ENCODE measurements at regions not wholly inside any gene's neighbourhood (a gene's known extent, or its start where the extent isn't known, plus 50 kb on each side); places are given as distances from the start of the nearest gene placed in this dataset.

DNA sequence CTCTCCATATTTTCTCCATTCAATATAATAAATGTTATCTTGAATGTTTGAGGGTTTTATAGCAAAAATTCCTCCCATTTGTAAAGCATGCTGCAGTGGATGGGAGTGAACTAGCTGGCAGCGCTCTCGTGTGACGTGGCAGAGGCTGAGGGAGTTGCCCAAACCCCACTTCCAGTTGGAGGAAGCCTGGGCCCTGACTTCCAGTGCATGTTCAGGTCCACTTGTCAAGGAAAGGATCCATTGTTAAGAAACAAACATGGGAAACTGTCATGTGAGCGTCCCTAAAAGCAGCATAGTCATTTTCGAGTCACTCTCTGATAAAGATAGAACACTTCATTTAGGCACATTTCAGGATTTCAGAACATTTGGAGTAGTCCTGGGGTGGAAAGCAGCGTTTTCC is 116.6 kb downstream of the SLC25A47 start:
- DNase-seq = no peak

DNA sequence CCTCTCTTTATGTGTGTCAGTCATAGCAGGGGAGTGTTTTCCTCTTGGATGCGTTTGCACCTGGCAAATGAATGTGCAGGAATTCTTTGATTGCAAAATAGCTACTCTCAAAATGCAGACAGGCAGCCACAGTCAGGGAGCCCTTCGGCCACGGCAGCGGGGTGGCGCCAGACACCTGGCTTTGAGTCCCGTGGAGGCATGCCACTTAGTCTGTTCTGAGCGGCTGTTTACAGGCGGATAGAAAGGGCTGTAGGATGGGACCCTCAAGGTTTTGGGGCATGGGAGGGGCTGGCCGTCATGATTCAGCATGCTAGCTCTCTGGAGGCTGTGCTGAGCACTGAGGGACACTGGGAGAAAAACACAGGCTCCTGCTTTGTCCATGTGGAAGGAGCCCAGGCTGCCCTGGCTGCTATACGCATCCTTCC is 117.1 kb downstream of the SLC25A47 start:
- DNase-seq = peak; percentile 98

DNA sequence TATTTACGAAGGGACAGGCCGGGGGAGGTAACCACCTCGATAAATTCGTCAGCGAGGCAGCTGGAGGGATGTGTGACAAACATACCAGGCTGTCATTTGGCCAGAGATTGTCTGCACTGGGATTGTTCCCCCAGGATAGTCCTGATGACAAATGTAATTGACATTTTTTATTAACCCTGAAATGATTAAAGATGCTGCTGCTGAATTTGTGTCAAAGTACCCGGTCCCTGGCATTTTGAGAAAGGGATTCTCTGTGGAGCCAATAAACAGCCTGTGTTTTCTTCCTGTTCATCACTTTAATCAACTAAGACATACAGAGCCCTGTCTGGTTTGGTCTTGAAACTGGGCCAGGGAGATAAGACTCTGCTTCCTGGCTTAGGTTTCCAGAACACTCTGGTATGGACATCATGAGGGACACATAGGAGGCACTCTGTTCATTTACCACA is 117.6 kb downstream of the SLC25A47 start:
- DNase-seq = peak; percentile 83

DNA sequence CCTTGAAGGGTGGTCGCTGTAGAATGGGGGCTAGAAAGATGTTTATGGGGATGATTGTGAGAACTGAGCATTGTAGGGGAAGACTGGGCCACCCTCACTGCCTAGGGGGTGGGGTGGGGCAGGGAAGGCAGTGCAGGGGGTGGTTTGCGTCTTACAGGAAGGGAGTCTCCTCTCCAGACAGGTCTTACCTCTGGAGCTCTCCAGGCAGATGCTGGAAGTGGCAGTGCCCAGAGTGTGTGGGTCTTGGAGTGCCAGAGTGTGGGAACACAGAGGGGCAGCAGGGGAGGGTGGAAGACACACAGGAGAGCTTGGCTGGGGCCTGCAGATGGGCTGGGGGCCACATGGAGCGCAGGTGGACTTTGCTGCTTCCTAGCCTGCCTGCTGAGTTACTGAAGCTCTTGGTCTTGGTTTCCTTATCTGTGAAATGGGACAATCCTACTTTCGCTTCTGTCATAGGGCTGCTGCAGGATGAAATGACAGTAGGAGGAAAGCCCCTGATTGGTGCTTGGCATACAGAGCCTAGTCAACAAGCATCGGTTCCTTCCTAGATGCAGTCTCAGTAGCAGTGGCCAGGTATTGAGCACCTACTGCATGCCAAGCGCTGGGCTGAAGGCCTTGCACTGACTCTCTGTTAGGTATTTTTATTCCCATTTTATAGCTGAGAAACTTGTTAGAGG is 118.3 kb downstream of the SLC25A47 start:
- DNase-seq = no peak

DNA sequence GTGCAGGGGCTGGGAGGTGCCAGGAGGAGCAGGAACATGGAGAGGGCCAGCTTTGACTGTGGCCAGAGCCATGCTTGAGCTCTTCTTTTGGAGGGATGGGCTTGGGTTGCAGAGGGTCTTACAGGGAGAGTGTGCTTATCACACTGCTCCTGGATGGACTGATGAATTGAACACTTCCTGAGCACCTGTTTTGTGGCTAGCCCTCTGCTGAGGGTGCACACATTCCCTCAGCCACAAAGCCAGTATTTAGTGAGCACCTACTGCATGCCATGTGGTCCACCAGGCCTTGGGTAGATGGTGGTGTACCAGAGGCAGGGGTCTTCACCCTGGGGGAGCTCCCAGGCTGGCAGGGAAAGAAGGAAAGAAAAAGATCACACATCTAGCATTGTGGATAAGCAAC is 118.9 kb downstream of the SLC25A47 start:
- no peak for DNase-seq

DNA sequence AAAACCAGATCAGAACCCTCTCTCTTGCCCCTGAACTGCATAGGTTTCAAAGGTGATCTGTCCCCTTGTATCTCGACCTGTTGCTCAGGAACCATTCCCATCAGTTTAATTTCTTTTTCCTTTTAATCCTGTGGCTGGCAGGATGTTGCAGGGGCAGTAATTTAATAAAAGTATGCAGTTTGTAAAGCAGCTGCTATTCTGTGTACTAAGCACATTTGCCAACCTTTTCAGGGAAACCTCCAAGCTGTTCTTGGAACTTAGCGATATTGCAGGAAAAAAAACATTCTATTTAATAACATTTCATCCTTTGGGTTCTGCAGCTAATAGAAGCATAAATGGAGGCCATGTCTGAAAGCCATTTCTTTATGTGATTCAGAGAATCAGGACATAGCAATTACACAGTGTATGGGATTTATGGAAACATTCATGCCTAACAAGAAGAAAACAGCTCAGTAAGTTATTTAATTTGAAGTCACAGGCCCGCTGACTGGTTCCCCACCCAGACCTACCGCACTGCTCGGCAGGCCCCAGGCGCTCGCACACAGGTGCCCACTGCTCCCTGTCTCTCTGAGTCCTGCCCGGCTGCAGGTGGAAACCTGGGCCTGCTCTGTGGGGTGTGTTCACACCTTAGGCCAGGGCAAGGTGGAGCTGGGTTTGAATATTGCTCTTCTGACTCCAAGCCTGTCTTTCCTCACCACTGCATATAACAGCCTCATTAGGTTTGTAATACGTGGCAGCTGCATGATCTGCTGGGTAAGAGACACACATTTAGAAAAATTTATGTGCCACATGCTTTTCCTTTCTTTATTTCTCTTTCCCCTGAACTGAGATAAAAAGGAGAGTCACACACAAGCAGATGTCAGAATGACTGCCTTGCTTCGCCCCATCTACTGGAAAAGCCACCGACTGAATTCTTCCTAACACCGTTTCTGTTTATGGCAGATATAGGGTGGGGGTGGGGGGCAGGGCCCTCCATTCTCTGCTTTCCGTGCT is 119.7 kb downstream of the SLC25A47 start:
- peak; percentile 96 for DNase-seq

DNA sequence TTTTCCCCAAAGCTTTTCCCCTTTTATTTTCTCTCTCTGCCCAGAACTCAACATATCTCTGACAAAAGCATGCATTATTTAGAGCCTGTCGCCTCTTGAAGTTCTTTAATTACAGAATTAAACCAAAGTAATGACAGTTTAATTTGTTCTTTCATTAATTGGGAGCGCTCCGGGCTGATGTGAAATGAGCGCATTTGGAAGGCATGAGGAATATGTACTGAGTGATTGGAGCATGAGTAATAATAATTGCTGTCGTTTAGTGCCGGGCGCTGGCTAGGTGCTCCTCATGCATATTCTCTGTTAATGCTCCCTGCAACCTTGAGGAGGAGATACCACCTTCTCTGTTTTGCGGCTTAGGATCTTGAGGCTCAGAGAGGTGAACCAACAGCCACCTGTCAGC is 120.5 kb downstream of the SLC25A47 start:
- peak; percentile 94 for DNase-seq

DNA sequence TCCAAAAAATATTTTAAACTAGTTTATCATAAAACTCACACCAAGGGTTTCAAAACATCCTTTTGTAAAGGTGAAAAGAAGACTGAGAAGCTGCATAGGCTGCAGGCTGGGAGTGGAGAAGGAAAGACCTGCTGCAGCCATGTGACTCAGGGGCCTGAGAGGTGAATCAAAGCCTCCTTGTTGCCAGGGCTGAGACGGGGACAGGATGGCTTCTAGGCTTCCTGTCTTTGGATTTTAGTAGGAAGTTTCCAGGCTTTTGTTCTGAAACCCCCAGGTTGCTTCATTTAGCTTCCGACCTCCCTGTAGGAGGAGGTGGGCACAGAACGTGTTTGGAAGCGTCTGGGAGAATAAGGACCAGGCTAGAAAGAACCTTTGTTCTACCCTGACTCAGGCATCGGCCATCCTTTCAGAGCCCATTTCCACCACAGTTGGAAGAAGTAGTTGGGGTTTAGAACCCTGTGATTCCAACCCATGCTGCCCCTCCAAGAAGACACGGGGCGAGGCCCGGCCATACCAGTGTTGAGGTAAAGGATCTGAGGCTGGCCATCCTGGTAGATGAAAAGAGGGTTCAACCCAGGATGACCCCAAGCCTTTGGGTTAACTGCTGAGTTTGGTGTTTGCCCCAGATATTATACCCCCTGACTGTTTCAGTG is 122.4 kb downstream of the SLC25A47 start:
- DNase-seq = no peak

DNA sequence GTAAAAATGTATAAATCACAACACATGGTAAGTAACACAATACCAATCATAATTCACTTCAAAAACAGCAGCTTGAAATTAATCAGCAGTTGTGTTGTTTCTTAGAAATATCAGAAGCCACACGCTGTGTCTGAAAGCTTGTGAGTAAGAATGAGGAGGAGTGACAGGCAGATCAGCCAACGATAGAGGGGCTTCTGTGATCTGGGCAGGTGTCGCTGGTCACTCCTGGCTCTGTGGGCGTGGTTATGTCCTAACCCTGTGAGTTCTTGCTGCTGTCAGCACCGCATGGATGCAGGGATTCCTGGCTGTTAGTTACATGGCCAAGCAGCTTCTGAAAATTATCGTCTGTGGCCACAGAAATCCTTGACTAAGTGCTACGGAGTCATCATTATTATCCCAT is 123.4 kb downstream of the SLC25A47 start:
- no peak for DNase-seq

DNA sequence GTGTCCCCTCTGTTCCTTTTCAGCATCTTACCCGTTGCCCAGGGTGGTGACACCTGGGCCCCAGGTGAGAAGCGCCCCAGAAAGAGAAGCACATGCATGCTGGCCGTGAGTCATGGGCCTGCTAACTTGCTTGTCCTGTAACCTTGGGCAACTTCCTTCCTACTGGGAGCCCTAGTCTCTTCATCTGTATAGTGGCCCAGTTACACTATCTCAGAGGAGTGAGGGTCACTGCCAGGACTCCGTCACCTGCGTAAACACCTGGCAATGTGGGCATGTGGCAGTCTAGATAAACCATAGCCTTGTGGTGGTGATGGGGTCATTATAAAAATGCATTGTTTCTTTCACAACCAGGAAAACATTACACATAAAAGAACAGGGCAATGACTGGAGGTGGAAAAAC is 125.2 kb downstream of the SLC25A47 start:
- no peak for DNase-seq

DNA sequence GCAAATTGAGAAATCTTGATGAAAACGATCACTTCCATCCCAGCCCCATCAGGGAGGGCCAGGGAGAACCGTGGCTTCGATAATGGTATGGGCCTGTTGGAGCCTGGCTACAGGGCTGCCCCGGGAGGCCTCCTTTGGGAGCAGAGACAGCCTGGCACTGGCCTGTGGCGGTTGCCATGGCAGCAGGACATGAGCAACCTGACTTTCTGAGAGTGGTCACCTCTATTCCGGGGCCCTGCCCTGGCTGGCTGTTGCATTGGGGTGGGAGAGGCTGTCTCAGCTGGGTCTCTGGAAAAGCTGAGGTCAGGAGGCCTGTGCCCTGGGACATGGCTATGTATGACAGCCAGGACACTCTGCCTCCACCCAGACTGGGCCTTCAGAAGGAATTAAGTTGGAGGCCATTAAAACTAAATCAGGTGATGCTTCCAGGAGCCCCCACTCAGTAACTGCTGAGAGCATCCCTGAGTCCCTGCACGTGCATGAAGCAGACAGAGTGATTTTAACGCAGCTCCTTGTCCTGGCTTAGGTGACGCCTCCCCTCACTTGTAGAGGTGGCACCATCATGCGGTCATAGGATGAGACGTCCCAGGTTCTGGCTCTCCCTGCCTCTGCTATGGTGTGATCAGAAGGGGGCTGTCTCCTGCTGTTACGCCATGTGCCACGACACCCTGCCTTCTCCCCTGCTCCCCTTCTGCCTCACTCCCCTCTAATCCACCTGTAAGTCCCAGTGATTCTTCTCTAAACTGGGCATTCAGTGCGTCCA is 126.3 kb downstream of the SLC25A47 start:
- no peak for DNase-seq

DNA sequence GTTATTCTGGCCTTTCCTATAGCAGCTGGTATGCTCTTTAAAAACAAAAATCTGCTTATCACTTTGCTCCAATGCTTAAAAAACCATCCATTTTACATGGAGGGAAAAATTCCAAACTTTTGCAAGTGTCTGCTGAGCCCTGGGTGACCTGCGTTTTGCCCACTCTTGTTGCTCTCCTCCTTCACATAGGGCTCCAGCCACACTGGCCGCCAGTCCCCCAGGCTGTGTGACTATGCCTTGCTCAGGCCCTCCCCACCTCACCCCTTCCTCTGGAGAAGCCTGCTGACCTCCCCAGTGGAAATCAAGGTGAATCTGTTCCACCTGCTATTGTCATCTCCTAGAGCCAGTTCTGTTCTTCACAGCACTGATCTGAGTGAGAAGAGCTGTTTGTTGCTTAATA is 126.9 kb downstream of the SLC25A47 start:
- DNase-seq = no peak

DNA sequence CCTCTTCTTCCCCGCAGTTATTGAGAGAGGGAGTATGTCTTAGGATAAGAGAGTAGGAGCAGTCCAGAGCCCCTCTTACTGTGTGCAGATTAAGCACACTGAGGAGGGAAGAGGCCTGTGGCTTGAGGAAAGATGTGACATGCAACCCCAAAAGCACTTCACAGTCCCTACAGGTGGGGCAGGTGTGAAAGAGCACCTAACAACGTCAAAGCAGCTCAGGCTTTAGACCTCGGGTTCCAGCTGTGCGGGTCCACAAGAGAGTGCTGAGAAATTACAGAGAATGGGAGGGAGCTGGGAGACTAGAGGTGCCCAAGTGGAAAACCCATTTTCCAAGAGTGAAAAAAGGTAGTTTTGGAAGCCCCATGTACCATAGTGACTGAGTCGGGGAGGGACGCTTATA is 127.6 kb downstream of the SLC25A47 start:
- DNase-seq = no peak

DNA sequence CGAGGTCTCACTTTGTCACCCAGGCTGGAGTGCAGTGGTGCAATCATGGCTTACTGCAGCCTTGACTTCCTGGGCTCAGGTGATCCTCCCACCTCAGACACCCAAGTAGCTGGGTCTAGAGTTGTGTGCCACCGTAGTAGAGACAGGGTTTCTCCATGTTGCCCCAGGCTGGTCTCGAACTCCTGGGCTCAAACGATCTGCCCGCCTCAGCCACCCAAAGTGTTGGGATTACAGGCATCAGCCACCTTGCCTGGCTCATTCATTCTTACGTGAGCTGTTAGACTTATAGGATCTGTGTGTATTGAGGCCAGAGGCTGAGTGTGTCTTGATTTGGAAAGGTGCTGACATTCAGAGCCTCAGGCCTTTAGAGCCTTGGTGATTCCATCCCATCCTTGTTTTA is 128.1 kb downstream of the SLC25A47 start:
- no peak for DNase-seq

DNA sequence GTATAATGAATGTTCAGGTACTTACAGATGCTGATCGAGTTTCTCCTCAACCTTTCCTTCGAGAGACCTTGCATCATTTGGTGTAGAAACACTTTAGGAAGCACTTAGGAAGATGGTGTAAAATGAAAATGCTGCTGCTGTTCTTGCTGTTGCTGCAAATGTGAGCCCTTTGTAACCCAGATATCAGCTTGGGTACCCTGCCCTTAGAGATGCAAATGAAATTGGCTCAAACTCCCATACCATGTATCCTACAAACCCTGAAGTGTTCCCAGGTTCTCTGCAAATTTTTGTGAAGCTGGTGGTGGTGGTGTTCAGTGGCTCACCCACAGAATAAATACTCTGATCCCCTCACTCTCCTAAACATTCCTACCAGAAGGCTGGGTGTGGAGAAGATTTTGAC is 130.8 kb downstream of the SLC25A47 start:
- DNase-seq = no peak

DNA sequence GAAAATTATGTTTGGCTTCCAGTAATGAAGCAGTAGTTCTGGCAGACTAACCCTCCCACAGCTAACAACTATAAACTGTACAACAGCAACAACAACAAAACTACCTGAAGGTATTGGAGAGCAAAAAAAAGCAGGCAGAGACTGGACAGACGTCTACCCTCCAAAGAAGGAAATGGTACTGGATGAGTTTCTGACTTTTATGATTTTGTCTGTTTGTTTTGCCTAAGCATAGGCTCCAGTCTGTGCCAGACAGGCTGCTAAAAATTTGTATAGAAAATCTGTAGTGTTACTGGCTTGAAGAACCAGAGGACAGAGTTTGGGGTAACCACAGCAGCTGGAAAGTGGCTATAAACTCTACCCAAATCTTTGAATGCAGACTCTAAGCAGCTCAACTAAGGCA is 131.3 kb downstream of the SLC25A47 start:
- peak; percentile 52 for DNase-seq

DNA sequence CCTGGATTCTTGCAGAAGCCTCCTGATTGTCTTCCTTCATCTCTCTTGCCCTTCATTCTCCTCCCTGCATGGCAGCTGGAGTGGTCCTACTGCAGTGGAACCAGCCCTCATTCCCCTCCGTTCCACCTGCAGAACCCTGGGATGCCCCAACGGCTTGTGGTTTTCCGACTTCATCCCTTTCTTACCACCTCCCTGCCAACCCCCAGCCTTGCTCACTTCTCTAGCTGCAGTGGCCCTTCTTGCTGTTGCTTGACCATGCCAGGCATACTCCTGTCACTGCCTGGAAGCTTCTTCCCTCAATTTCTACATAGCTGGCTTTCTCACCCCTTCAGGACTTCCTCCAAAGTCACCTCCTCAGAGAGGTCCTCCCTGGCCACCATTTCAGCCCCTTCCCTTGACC is 123.3 kb downstream of the BEGAIN start:
- DNase-seq = no peak

DNA sequence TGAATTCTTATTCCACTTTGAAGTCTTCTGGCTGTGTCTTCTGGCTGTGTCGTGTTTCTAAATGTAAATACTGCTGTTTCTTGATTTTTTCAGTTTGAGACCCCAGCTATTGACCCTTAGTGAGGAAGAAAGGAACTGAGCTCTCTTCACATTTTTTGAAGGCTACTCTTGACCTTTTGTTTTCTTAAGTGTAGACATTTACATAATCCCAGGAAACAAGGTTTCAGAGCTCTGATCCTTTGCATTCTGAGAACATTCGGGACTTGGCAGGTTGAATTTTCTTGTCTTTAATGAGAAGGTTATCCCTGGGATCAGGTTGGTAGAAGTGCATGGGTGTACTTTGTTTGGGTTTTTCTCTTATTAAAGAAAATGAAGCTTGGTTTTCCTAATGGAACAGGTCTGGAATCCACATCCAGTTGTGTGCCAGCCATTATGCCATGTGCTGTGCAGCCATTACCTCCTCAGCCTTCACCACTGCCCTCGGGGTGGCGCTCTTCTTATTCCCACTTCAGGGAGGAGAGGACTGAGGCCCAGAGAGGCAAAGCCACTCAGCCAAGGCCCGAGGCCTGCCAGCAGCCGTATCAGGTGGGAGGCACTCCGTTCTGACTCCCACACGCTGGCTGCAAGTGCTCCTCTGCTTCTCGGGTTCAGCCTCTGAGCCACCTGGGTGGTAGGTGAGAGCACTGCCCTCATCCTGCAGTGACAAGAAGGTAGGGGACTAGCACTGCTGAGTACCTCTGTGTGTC is 120.9 kb downstream of the BEGAIN start:
- DNase-seq = no peak

DNA sequence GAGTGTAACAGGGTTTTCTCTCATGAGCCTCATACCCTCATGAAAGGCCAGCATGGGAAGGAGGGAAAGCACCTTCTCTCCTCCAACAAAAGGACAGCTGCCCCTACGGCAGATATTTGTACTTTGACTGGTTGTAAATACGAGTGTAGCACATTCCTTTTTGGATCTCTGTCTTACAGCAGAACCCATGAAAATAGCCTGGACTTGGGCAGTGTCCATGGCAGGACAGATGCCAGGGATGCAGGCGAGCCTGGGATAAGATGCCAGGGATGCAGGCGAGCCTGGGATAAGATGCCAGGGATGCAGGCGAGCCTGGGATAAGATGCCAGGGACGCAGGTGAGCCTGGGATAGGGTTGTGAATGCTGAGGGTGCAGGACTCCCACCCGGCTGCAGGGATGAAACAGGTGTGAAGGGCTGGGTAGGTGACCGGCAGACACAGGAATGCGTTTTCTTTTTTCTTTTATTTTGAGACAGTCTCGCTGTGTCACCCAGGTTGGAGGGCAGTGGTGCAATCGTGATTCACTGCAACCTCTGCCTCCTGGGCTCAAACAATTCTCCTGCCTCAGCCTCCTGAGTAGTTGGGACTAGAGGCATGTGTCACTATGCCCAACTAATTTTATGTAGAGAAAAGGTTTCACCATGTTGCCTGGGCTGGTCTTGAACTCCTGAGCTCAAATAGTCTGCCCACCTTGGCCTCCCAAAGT is 120.0 kb downstream of the BEGAIN start:
- DNase-seq = no peak

DNA sequence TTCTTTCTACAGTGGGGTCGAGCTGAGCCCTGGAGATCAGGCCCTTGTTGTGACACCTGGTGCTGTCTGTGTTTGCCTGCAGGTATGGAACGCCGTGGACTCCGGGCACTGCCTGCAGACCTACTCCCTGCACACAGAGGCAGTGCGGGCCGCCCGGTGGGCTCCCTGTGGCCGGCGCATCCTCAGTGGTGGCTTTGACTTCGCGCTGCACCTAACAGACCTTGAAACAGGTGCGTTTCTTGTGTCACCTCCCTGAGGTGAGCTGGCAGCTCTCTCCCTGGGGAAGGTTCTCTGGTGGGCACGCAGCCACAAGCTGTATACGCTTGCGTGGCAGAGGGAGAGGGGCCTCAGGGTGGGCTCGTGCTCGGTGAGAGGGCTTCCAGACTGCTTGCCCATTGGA is 119.3 kb downstream of the BEGAIN start:
- no peak for DNase-seq

DNA sequence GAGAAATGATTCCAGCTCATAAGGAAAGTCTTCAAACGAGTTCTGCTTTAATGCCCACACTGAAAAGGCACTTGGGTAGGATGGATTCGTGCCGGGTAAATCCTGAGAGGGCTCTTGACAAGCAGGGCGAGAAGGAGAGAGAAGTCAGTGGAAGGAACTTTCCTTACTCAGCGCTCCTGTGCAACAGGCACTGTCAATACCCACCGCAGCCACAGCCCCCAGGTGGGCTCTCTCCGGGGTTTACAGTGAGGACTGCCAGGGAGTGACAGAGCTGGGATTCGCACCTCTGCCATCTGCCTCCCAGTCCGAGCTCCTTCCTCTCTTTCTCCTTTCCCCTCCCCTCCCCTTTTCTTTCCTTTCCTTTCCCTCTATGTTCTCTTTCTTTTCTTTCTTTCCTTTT is 118.7 kb downstream of the BEGAIN start:
- no peak for DNase-seq
